Endothelial cell of umbilical vein (primary cell): ENCODE measurements at regions not wholly inside any gene's neighbourhood (a gene's known extent, or its start where the extent isn't known, plus 50 kb on each side); places are given as distances from the start of the nearest gene placed in this dataset.

Source experiments
- BruUV-seq: library from RNA; stranded (reverse); fragments of 400-500 nt; replicated peaks from 2 replicates; lab custom pipeline; 2021; lab: Mats Ljungman, UMichigan
- CTCF ChIA-PET: fragments of 300-600, 350-600 bp; sonication (Branson Sonifier 250); formaldehyde crosslinking; loops from one replicate; lab custom pipeline; 2021; ENCODE audit warnings: antibody characterized with exemption, inconsistent platforms; lab: Charles Lee
- POLR2A ChIA-PET: fragments of 300-600, 350-600 bp; sonication (Branson Sonifier 250); formaldehyde crosslinking; loops from one replicate; lab custom pipeline; 2021; ENCODE audit warnings: antibody characterized with exemption, inconsistent platforms; lab: Charles Lee
- DNase-seq: peaks from one replicate; pipeline ENCODE4 v3.0.0-alpha.2; 2011; ENCODE audit warnings: low read depth, low spot score
- FAIRE-seq: peaks from 2 replicates; lab custom pipeline; 2011; peaks lifted over from hg19 to GRCh38; lab: Jason Lieb, UNC
- H2AFZ ChIP-seq: 2 replicates; pipeline ENCODE4 v1.6.0; 2012; ENCODE audit warnings: low read depth, low read length, control low read depth, inconsistent platforms
- H3K27ac ChIP-seq: 2 replicates; pipeline ENCODE4 v1.5.1; 2011; ENCODE audit warnings: low read depth, mild to moderate bottlenecking, control low read depth, low read length, moderate library complexity; ENCODE audit not compliant: insufficient read depth
- H3K27me3 ChIP-seq, 2 experiments: 2 replicates each; pipeline versions ENCODE4 v1.6.0 to v1.6.1; 2011; ENCODE audit warnings: low read length in 2 of 2, mixed read lengths in 1 of 2; ENCODE audit not compliant: control insufficient read depth in 2 of 2, insufficient read depth in 2 of 2
- H3K36me3 ChIP-seq, 2 experiments: 2 replicates in 1 of 2; 3 replicates in 1 of 2; pipeline ENCODE4 v1.5.1; 2011; ENCODE audit warnings: low read length in 2 of 2, mild to moderate bottlenecking in 1 of 2, moderate library complexity in 1 of 2; ENCODE audit not compliant: control insufficient read depth in 2 of 2, insufficient read depth in 2 of 2; ENCODE audit errors: extremely low read depth in 1 of 2
- H3K4me1 ChIP-seq: 3 replicates; pipeline ENCODE4 v1.5.1; 2011; ENCODE audit warnings: mild to moderate bottlenecking, low read length; ENCODE audit not compliant: control insufficient read depth, insufficient read depth; ENCODE audit errors: extremely low read depth
- H3K4me2 ChIP-seq: 2 replicates; pipeline ENCODE4 v1.6.1; 2011; ENCODE audit warnings: low read length, control low read depth, mixed read lengths; ENCODE audit not compliant: insufficient read depth
- H3K4me3 ChIP-seq, 3 experiments: fragments of 200-600 bp in 1 of 3; sonication (generic), shearing (Covaris generic) in 1 of 3; replicated peaks in 1 of 3; 2 replicates each; pipeline ENCODE4 v1.5.1; 2011 to 2016; ENCODE audit warnings: control low read depth in 3 of 3, low read length in 3 of 3, mild to moderate bottlenecking in 2 of 3, inconsistent platforms in 1 of 3, low read depth in 1 of 3, moderate library complexity in 1 of 3; ENCODE audit not compliant: insufficient read depth in 1 of 3
- H3K79me2 ChIP-seq: 2 replicates; pipeline ENCODE4 v1.6.0; 2012; ENCODE audit warnings: low read length, inconsistent platforms; ENCODE audit not compliant: control insufficient read depth, insufficient read depth
- H3K9ac ChIP-seq: replicated peaks from 2 replicates; pipeline ENCODE3; 2011; ENCODE audit warnings: low read length, control low read depth; ENCODE audit not compliant: insufficient read depth; ENCODE audit errors: extremely low read depth
- H3K9me1 ChIP-seq: replicated peaks from 3 replicates; pipeline ENCODE4 v1.6.0; 2011; ENCODE audit warnings: mild to moderate bottlenecking, low read length; ENCODE audit not compliant: control insufficient read depth, insufficient read depth; ENCODE audit errors: extremely low read depth
- H3K9me3 ChIP-seq: replicated peaks from 2 replicates; pipeline ENCODE4 v1.5.1; 2012; ENCODE audit warnings: low read length, inconsistent platforms; ENCODE audit not compliant: control insufficient read depth, insufficient read depth
- H4K20me1 ChIP-seq: replicated peaks from 2 replicates; pipeline ENCODE3; 2011; ENCODE audit warnings: mild to moderate bottlenecking, low read length; ENCODE audit not compliant: control insufficient read depth, insufficient read depth; ENCODE audit errors: extremely low read depth
- CTCF ChIP-seq, 2 donors: IDR thresholded peaks; 1 replicate in 1 of 2; 2 replicates in 1 of 2; pipeline ENCODE4 v1.5.1; 2011; ENCODE audit warnings: low read length in 2 of 2, mild to moderate bottlenecking in 2 of 2, moderate library complexity in 2 of 2, control low read depth in 1 of 2, inconsistent platforms in 1 of 2, low read depth in 1 of 2; ENCODE audit not compliant: insufficient read depth in 1 of 2; ENCODE audit errors: extremely low read depth in 1 of 2
- EZH2 ChIP-seq: IDR thresholded peaks from 2 replicates; pipeline ENCODE4 v1.6.1; 2012; ENCODE audit warnings: borderline replicate concordance, low read depth, mild to moderate bottlenecking, moderate library complexity, low read length, inconsistent platforms; ENCODE audit not compliant: severe bottlenecking
- FOS ChIP-seq: IDR thresholded peaks from 2 replicates; pipeline ENCODE4 v1.6.1; 2011; ENCODE audit warnings: mild to moderate bottlenecking, low read length, moderate library complexity, borderline replicate concordance; ENCODE audit not compliant: insufficient read depth
- GATA2 ChIP-seq: IDR thresholded peaks from 2 replicates; pipeline ENCODE4 v1.7.0; 2011; ENCODE audit warnings: low read depth, mild to moderate bottlenecking, moderate library complexity, mixed read lengths, low read length; ENCODE audit not compliant: insufficient read length, insufficient read depth
- JUN ChIP-seq: IDR thresholded peaks from 2 replicates; pipeline ENCODE4 v1.6.1; 2011; ENCODE audit warnings: borderline replicate concordance, low read depth; ENCODE audit not compliant: insufficient read length, insufficient read depth
- MAX ChIP-seq: IDR thresholded peaks from 2 replicates; pipeline ENCODE4 v1.6.1; 2011; ENCODE audit not compliant: insufficient read depth, insufficient read length
- MYC ChIP-seq: IDR thresholded peaks from one replicate; pipeline ENCODE4 v1.6.1; 2011; ENCODE audit warnings: mild to moderate bottlenecking, low read depth, low read length
- POLR2A ChIP-seq: IDR thresholded peaks from 2 replicates; pipeline ENCODE4 v1.6.1; 2012; ENCODE audit warnings: low read depth, mild to moderate bottlenecking, control low read depth, low read length
- dilution Hi-C: fragments of 300-500 bp; cut with MboI; formaldehyde crosslinking; loops from one replicate; pipeline ENCODE4 v1.15.0; 2019; ENCODE audit warnings: low sequenced_read_pairs; ENCODE audit not compliant: extremely low pct_ligation_motif_present
- intact Hi-C: fragments of 100-400 bp; cut with micrococcal nuclease; formaldehyde crosslinking; loops from one replicate; pipeline ENCODE4 v1.10.0; 2022

GRCh38 chr5:14063691-14064090 is 79.5 kb upstream of the TRIO start:
- POLR2A ChIA-PET: no interaction called here

GRCh38 chr5:14063138-14063537 is 80.0 kb upstream of the TRIO start:
- H3K9ac ChIP-seq: no peak overlapping the region
- H3K4me3 ChIP-seq: no peak overlapping the region
- CTCF ChIA-PET: no interaction called here
- H3K4me2 ChIP-seq: no peak overlapping the region
- no peaks in the 10 kb centered on the region for H3K36me3 ChIP-seq
- intact Hi-C loops: no loop called here
- no peaks in the 10 kb centered on the region for H3K9me1 ChIP-seq
- H3K9me3 ChIP-seq: no peaks in the 10 kb centered on the region
- peaks cover 0 to 11% of the 10 kb centered on the region in 2 experiments for H3K27me3 ChIP-seq
- no peak overlapping the region for H2AFZ ChIP-seq
- FAIRE-seq (no peak), DNase-seq (no peak)
- POLR2A ChIA-PET: no interaction called here
- H3K79me2 ChIP-seq: no peaks in the 10 kb centered on the region
- no peaks in the 10 kb centered on the region for H3K4me1 ChIP-seq
- BruUV-seq: no TSS peak
- TF ChIP-seq JUN (no peak), POLR2A (no peak), MAX (no peak), MYC (no peak), FOS (no peak), GATA2 (no peak), CTCF (IDR thresholded peaks at IDR 0.05; ENCODE audit: extremely low read depth in 1 of 2, insufficient read depth in 1 of 2, low read depth in 1 of 2, low read length in 2 of 2) (no peak), EZH2 (no peak)
- dilution Hi-C loops: no loop called here
- no peak overlapping the region for H3K27ac ChIP-seq
- H4K20me1 ChIP-seq: no peaks in the 10 kb centered on the region

More at GRCh38 chr5:14063691-14064090, 79.5 kb upstream of the TRIO start:
- FAIRE-seq (no peak), DNase-seq (no peak)
- H3K27ac ChIP-seq: no peak overlapping the region
- H3K36me3 ChIP-seq: no peaks in the 10 kb centered on the region
- no peak overlapping the region for H2AFZ ChIP-seq
- H3K79me2 ChIP-seq: no peaks in the 10 kb centered on the region
- H3K4me3 ChIP-seq: no peak overlapping the region
- H3K9me3 ChIP-seq: no peaks in the 10 kb centered on the region
- H3K4me1 ChIP-seq: no peaks in the 10 kb centered on the region
- BruUV-seq: no TSS peak
- TF ChIP-seq JUN (no peak), MYC (no peak), EZH2 (no peak)
- no peak overlapping the region for H3K9ac ChIP-seq
- no peaks in the 10 kb centered on the region for H3K9me1 ChIP-seq
- H3K4me2 ChIP-seq: no peak overlapping the region
- H4K20me1 ChIP-seq: no peaks in the 10 kb centered on the region
- CTCF ChIA-PET: no interaction called here
- intact Hi-C loops: no loop called here
- dilution Hi-C loops: no loop called here
- H3K27me3 ChIP-seq: peaks cover 0 to 10% of the 10 kb centered on the region in 2 experiments
